Activated CD8-positive, alpha-beta T cell treated with anti-CD3 and anti-CD28 coated beads for 36 hours (primary cell): ENCODE measurements at regions not wholly inside any gene's neighbourhood (a gene's known extent, or its start where the extent isn't known, plus 50 kb on each side); places are given as distances from the start of the nearest gene placed in this dataset.

ENCODE experiments used
- ATAC-seq: fragments of 200-7000 bp; cut with Tn5 transposase; one replicate; pipeline ENCODE4 v1.10.0; 2021; ENCODE audit warnings: mild to moderate bottlenecking, moderate library complexity
- CTCF ChIA-PET: fragments of 350-600 bp; sonication (Branson Sonifier 250); formaldehyde crosslinking; loops from one replicate; lab custom pipeline; 2021; ENCODE audit warnings: antibody characterized with exemption; lab: Charles Lee
- POLR2A ChIA-PET: fragments of 350-600 bp; sonication (Branson Sonifier 250); formaldehyde crosslinking; loops from one replicate; lab custom pipeline; 2021; ENCODE audit warnings: antibody characterized with exemption; lab: Charles Lee
- DNase-seq: peaks from one replicate; pipeline ENCODE4 v3.0.0-alpha.2; 2020
- H3K27ac Mint-ChIP-seq: one replicate; pipeline ENCODE4 v1.8.0; 2021; ENCODE audit warnings: mild to moderate bottlenecking, mixed read lengths
- H3K27me3 Mint-ChIP-seq: one replicate; pipeline ENCODE4 v1.8.0; 2021; ENCODE audit warnings: mixed read lengths
- H3K36me3 Mint-ChIP-seq: one replicate; pipeline ENCODE4 v1.8.0; 2021; ENCODE audit warnings: low read depth, mixed read lengths
- H3K4me1 Mint-ChIP-seq: one replicate; pipeline ENCODE4 v1.8.0; 2021; ENCODE audit warnings: low read depth, mixed read lengths
- H3K4me3 Mint-ChIP-seq: one replicate; pipeline ENCODE4 v1.8.0; 2021; ENCODE audit warnings: mild to moderate bottlenecking, moderate library complexity, mixed read lengths
- H3K9me3 Mint-ChIP-seq: one replicate; pipeline ENCODE4 v1.8.0; 2021; ENCODE audit warnings: mixed read lengths
- CTCF ChIP-seq: fragments of 200-600 bp; IDR thresholded peaks from one replicate; pipeline ENCODE4 v1.8.0; 2022; ENCODE audit warnings: antibody characterized with exemption, mild to moderate bottlenecking
- intact Hi-C: fragments of 100-400 bp; cut with micrococcal nuclease; formaldehyde crosslinking; loops from one replicate; pipeline ENCODE4 v1.10.0; 2022

- intact Hi-C loops: no loop called here
- Mint-ChIP-seq H3K9me3 (no peaks in the 10 kb centered on the region), H3K27me3 (peaks cover 21% of the 10 kb centered on the region), H3K4me3 (no peak overlapping the region), H3K36me3 (no peaks in the 10 kb centered on the region), H3K27ac (no peak overlapping the region), H3K4me1 (no peaks in the 10 kb centered on the region)
- ChIA-PET POLR2A (no interaction called here), CTCF (no interaction called here)
- ATAC-seq (no peak), DNase-seq (no peak)
- TF ChIP-seq CTCF: no peak
Observed at GRCh38 chr2:235149240-235149659, 197.4 kb downstream of the SH3BP4 start.

GRCh38 chr2:235149736-235150135 lies 197.9 kb downstream of the SH3BP4 start:
- ChIA-PET CTCF (no interaction called here), POLR2A (no interaction called here)
- Mint-ChIP-seq H3K27me3 (peaks cover 18% of the 10 kb centered on the region), H3K4me1 (no peaks in the 10 kb centered on the region), H3K36me3 (no peaks in the 10 kb centered on the region), H3K27ac (no peak overlapping the region), H3K9me3 (no peaks in the 10 kb centered on the region), H3K4me3 (no peak overlapping the region)
- ATAC-seq: no peak
- no peak for DNase-seq
- TF ChIP-seq CTCF: no peak
- intact Hi-C loops: no loop called here

GRCh38 chr2:235151152-235151551 lies 199.3 kb downstream of the SH3BP4 start:
- peaks cover 11% of the 10 kb centered on the region for H3K27me3 Mint-ChIP-seq
- CTCF ChIA-PET: no interaction called here
- intact Hi-C loops: no loop called here
- no peaks in the 10 kb centered on the region for H3K9me3 Mint-ChIP-seq
- no peak for TF ChIP-seq CTCF
- no peak overlapping the region for H3K4me3 Mint-ChIP-seq
- ATAC-seq: no peak
- H3K4me1 Mint-ChIP-seq: no peaks in the 10 kb centered on the region
- POLR2A ChIA-PET: no interaction called here
- no peaks in the 10 kb centered on the region for H3K36me3 Mint-ChIP-seq
- no peak for DNase-seq
- no peak overlapping the region for H3K27ac Mint-ChIP-seq

GRCh38 chr2:235155163-235155562 lies 203.3 kb downstream of the SH3BP4 start:
- intact Hi-C loops: no loop called here
- H3K4me1 Mint-ChIP-seq: no peaks in the 10 kb centered on the region
- POLR2A ChIA-PET: no interaction called here
- no peak overlapping the region for H3K27ac Mint-ChIP-seq
- H3K27me3 Mint-ChIP-seq: peaks cover 9% of the 10 kb centered on the region
- TF ChIP-seq CTCF: no peak
- no peak for ATAC-seq
- H3K4me3 Mint-ChIP-seq: no peak overlapping the region
- no peak for DNase-seq
- no peaks in the 10 kb centered on the region for H3K9me3 Mint-ChIP-seq
- no peaks in the 10 kb centered on the region for H3K36me3 Mint-ChIP-seq
- CTCF ChIA-PET: no interaction called here

- H3K4me1 Mint-ChIP-seq: no peaks in the 10 kb centered on the region
- H3K36me3 Mint-ChIP-seq: no peaks in the 10 kb centered on the region
- ChIA-PET POLR2A (no interaction called here), CTCF (no interaction called here)
- intact Hi-C loops: no loop called here
- no peak for TF ChIP-seq CTCF
- ATAC-seq (no peak), DNase-seq (no peak)
- H3K9me3 Mint-ChIP-seq: no peaks in the 10 kb centered on the region
- H3K27ac Mint-ChIP-seq: no peak overlapping the region
- no peak overlapping the region for H3K4me3 Mint-ChIP-seq
- peaks cover 12% of the 10 kb centered on the region for H3K27me3 Mint-ChIP-seq
Observed at GRCh38 chr2:235156055-235156454, 204.2 kb downstream of the SH3BP4 start.
